Stomach (tissue), 4 donors: ENCODE measurements at regions not wholly inside any gene's neighbourhood (a gene's known extent, or its start where the extent isn't known, plus 50 kb on each side); places are given as distances from the start of the nearest gene placed in this dataset.

Experiments
- POLR2A ChIP-seq, 4 donors: fragments of 450-650 bp; IDR thresholded peaks; one replicate each; pipeline ENCODE4 v1.6.1; 2016; ENCODE audit warnings: antibody characterized with exemption in 4 of 4, control low read depth in 2 of 4, mild to moderate bottlenecking in 1 of 4, moderate library complexity in 1 of 4
- TF ChIP-seq, protein P1 (sequence below), 7 experiments: fragments of 450-650 bp in 4 of 7; fragments of 200-600 bp in 3 of 7; sonication (generic) in 3 of 7; IDR thresholded peaks; one replicate each; pipeline ENCODE4 v1.5.1; 2016 to 2019; ENCODE audit warnings: antibody characterized with exemption in 7 of 7, control low read depth in 2 of 7, mild to moderate bottlenecking in 1 of 7

DNA sequence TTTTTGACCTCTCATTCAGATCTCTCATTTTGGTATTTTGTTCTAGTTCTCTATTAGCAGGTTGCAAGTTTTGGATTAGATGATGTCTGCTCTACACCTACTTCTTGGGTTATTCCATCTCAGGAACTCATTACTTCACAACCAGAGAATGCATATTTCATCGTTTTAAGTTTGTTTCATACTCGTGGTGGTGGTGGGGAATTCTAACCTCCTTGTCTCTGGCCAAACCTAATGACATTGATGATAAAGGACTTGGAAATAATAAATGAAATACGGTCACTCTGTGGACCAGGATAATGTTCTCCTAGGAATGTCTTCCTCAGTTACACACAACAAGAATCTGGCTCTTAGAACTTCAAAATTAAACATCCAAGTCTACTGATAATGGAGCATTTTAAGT lies 115.2 kb downstream of the CDC42EP3 start:
- TF ChIP-seq, protein P1, sequence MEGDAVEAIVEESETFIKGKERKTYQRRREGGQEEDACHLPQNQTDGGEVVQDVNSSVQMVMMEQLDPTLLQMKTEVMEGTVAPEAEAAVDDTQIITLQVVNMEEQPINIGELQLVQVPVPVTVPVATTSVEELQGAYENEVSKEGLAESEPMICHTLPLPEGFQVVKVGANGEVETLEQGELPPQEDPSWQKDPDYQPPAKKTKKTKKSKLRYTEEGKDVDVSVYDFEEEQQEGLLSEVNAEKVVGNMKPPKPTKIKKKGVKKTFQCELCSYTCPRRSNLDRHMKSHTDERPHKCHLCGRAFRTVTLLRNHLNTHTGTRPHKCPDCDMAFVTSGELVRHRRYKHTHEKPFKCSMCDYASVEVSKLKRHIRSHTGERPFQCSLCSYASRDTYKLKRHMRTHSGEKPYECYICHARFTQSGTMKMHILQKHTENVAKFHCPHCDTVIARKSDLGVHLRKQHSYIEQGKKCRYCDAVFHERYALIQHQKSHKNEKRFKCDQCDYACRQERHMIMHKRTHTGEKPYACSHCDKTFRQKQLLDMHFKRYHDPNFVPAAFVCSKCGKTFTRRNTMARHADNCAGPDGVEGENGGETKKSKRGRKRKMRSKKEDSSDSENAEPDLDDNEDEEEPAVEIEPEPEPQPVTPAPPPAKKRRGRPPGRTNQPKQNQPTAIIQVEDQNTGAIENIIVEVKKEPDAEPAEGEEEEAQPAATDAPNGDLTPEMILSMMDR (IDR thresholded peaks at IDR 0.05) = no peak
- no peak for TF ChIP-seq POLR2A (IDR thresholded peaks at IDR 0.05)
